Neural cell (in vitro differentiated cells): ENCODE measurements at regions not wholly inside any gene's neighbourhood (a gene's known extent, or its start where the extent isn't known, plus 50 kb on each side); places are given as distances from the start of the nearest gene placed in this dataset.

ENCODE experiments used
- CTCF ChIP-seq: fragments of 450-650 bp; IDR thresholded peaks from 2 replicates; pipeline ENCODE4 v1.5.1; 2014; ENCODE audit warnings: antibody characterized with exemption, mild to moderate bottlenecking, moderate library complexity; ENCODE audit not compliant: poor library complexity, severe bottlenecking
- EZH2 ChIP-seq: fragments of 200-600, 300-800 bp; shearing (Covaris generic), sonication (generic); IDR thresholded peaks from 2 replicates; pipeline ENCODE4 v1.6.1; 2014; ENCODE audit warnings: antibody characterized with exemption, low read length, borderline replicate concordance, mild to moderate bottlenecking; ENCODE audit not compliant: insufficient read depth, poor library complexity, severe bottlenecking
- MXI1 ChIP-seq: fragments of 450-650 bp; conservative IDR thresholded peaks from 2 replicates; pipeline ENCODE4 v1.6.1; 2014; ENCODE audit warnings: antibody characterized with exemption, mild to moderate bottlenecking; ENCODE audit not compliant: poor library complexity, severe bottlenecking
- REST ChIP-seq: IDR thresholded peaks from 2 replicates; pipeline ENCODE4 v1.6.1; 2012; ENCODE audit warnings: borderline replicate concordance
- SMC3 ChIP-seq: fragments of 450-650 bp; conservative IDR thresholded peaks from 2 replicates; pipeline ENCODE4 v1.6.1; 2014; ENCODE audit warnings: antibody characterized with exemption, mild to moderate bottlenecking, moderate library complexity; ENCODE audit not compliant: poor library complexity

GRCh38 chr5:73311291-73312110, 137.1 kb downstream of the FOXD1 start:
- TF ChIP-seq SMC3 (no peak), EZH2 (no peak), REST (no peak), MXI1 (no peak), CTCF (no peak)
